RWPE2 (cell line): ENCODE measurements at regions not wholly inside any gene's neighbourhood (a gene's known extent, or its start where the extent isn't known, plus 50 kb on each side); places are given as distances from the start of the nearest gene placed in this dataset.

Source experiments
- ATAC-seq: fragments of 200-7000 bp; cut with Tn5 transposase; 3 replicates; pipeline ENCODE4 v1.9.1; 2021; ENCODE audit warnings: low read depth
- DNase-seq: peaks from one replicate; pipeline ENCODE4 v3.0.0-alpha.2; 2020; ENCODE audit warnings: low spot score
- H3K27ac ChIP-seq: fragments of 450-650 bp; 2 replicates; pipeline ENCODE4 v1.5.1; 2017; ENCODE audit warnings: mild to moderate bottlenecking; ENCODE audit not compliant: poor library complexity, severe bottlenecking
- H3K27me3 ChIP-seq: fragments of 250-450 bp; sonication (Bioruptor Pico); 2 replicates; pipeline ENCODE4 v1.5.1; 2021; ENCODE audit warnings: mild to moderate bottlenecking, moderate library complexity; ENCODE audit not compliant: insufficient read depth, poor library complexity, severe bottlenecking
- H3K36me3 ChIP-seq: fragments of 250-450 bp; sonication (Bioruptor Pico); 2 replicates; pipeline ENCODE4 v1.5.1; 2020; ENCODE audit warnings: low read depth, mild to moderate bottlenecking, moderate library complexity
- H3K4me1 ChIP-seq: fragments of 250-450 bp; sonication (Bioruptor Pico); 2 replicates; pipeline ENCODE4 v1.5.1; 2021; ENCODE audit warnings: mild to moderate bottlenecking, moderate library complexity; ENCODE audit not compliant: insufficient read depth, poor library complexity, severe bottlenecking
- H3K4me3 ChIP-seq: fragments of 250-450 bp; sonication (Bioruptor Pico); 2 replicates; pipeline ENCODE4 v1.5.1; 2021; ENCODE audit warnings: mild to moderate bottlenecking, moderate library complexity; ENCODE audit not compliant: severe bottlenecking
- H3K9me3 ChIP-seq: fragments of 250-450 bp; sonication (Bioruptor Pico); 2 replicates; pipeline ENCODE4 v1.5.1; 2021; ENCODE audit warnings: mild to moderate bottlenecking, moderate library complexity; ENCODE audit not compliant: severe bottlenecking
- TF ChIP-seq, protein P1 (sequence below): fragments of 450-650 bp; IDR thresholded peaks from one replicate; pipeline ENCODE4 v1.5.1; 2017; ENCODE audit warnings: mild to moderate bottlenecking, moderate library complexity; ENCODE audit not compliant: poor library complexity, severe bottlenecking

DNA sequence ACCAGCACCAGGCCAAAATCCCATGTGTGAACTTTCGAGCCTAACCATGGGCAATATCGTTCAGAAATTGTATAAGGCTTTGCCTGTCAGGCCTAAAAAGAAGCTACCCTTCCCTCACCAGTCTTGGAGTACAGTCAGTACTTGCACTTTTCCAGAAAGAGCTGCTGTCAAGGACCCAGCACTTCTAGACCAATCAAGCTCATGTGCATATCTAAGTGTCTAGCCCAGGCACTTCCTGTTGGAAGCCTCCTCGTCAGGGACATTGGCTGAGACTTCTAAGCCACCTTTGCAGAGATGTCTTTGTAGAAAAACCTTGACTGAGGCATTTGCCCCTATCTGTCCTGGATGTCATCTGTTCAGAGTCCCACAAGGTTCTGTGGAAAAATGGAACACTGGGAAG is 1930.5 kb downstream of the EFNA5 start:
- Histone ChIP-seq H3K27me3 (no peaks in the 10 kb centered on the region), H3K36me3 (no peaks in the 10 kb centered on the region), H3K27ac (no peak overlapping the region), H3K4me3 (no peak overlapping the region), H3K4me1 (no peaks in the 10 kb centered on the region), H3K9me3 (no peaks in the 10 kb centered on the region)
- DNase-seq, result no peak
- no peak for ATAC-seq
- TF ChIP-seq, protein P1, sequence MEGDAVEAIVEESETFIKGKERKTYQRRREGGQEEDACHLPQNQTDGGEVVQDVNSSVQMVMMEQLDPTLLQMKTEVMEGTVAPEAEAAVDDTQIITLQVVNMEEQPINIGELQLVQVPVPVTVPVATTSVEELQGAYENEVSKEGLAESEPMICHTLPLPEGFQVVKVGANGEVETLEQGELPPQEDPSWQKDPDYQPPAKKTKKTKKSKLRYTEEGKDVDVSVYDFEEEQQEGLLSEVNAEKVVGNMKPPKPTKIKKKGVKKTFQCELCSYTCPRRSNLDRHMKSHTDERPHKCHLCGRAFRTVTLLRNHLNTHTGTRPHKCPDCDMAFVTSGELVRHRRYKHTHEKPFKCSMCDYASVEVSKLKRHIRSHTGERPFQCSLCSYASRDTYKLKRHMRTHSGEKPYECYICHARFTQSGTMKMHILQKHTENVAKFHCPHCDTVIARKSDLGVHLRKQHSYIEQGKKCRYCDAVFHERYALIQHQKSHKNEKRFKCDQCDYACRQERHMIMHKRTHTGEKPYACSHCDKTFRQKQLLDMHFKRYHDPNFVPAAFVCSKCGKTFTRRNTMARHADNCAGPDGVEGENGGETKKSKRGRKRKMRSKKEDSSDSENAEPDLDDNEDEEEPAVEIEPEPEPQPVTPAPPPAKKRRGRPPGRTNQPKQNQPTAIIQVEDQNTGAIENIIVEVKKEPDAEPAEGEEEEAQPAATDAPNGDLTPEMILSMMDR, result no peak

DNA sequence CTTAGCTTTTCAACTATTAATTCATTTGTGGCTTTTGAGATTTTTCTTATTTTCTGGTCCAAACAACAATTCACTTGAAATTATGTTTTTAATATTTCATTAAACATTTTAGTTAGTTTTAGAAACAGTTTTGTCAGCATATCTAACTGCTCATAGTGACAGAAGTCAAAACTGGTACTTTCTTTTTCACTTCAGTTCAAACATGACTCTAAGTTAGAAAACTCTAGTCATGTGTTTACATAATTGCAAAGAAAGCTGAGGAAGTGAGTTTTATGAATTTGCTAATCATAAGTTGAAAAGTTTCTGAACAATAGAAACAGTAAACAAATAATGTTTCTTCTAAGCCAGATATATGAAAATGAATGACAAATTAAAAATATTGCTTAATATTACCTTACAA is 1931.0 kb downstream of the EFNA5 start:
- ATAC-seq, result no peak
- no peaks in the 10 kb centered on the region for H3K9me3 ChIP-seq
- TF ChIP-seq, protein P1, result no peak
- H3K36me3 ChIP-seq, result no peaks in the 10 kb centered on the region
- no peak for DNase-seq
- H3K4me1 ChIP-seq, result no peaks in the 10 kb centered on the region
- no peaks in the 10 kb centered on the region for H3K27me3 ChIP-seq
- H3K27ac ChIP-seq, result no peak overlapping the region
- H3K4me3 ChIP-seq, result no peak overlapping the region

DNA sequence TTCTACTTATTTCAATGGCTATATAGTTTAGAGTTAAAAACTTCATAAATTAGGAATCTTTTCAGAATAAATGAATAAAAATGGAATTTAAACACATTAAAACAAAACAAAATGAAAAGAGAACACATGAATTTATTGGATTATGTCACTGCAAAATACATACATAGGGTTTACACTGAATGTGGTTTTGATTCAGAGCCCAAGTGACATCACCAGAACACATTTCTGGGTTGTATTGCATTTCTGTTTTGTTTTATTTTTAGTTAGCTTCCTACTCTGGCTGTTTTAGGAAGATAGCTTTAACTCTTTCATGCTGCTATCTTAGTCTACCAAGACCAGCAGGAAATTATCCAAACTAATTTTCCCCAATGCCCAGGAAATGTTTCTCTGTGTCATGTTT is 1935.0 kb downstream of the EFNA5 start:
- H3K4me3 ChIP-seq, result no peak overlapping the region
- no peak for ATAC-seq
- no peaks in the 10 kb centered on the region for H3K36me3 ChIP-seq
- no peaks in the 10 kb centered on the region for H3K9me3 ChIP-seq
- H3K4me1 ChIP-seq, result no peaks in the 10 kb centered on the region
- DNase-seq, result no peak
- TF ChIP-seq, protein P1, result no peak
- H3K27me3 ChIP-seq, result no peaks in the 10 kb centered on the region
- no peak overlapping the region for H3K27ac ChIP-seq

DNA sequence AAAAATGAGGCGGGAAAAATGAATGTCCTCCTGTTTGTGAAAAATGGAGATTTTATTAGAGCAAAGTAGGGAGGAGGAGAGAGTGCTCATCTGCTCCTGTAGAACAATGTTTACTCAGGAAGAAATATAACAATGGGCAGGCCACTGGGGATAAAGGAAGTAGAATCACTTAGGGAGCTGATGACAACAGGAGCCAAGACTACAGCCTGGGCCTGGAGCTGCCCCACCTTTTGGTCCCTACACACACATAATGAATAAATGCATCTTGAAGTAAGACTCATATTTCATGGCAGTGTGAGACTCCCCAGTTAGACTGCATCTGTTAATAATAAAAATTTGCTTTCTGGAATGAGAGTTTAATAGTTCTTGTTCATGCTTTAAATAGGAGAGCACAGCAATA is 1939.8 kb downstream of the EFNA5 start:
- Histone ChIP-seq H3K9me3 (no peaks in the 10 kb centered on the region), H3K4me3 (no peak overlapping the region), H3K4me1 (no peaks in the 10 kb centered on the region), H3K36me3 (no peaks in the 10 kb centered on the region), H3K27me3 (no peaks in the 10 kb centered on the region), H3K27ac (no peak overlapping the region)
- TF ChIP-seq, protein P1, result no peak
- no peak for ATAC-seq
- DNase-seq, result no peak

DNA sequence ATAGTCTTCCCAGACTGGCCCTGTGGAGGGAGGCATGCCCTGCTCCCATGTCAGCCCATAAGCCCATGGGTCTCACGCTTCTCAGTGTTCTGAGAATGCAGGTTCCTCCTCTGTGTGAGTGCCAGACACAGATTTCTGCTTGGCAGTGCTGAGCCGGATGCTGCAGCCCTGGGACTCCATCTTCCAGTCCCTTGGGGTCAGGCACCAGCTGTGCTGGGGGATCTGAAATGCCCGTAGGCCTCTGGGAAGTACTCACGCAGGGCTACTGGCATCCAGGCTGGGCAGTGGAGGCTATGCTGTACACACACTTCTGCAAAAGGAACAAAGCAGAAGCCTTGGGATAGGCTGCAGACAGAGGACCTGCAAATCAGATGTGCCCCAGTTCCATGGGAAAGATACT is 1944.6 kb downstream of the EFNA5 start:
- no peak overlapping the region for H3K4me3 ChIP-seq
- H3K27me3 ChIP-seq, result no peaks in the 10 kb centered on the region
- TF ChIP-seq, protein P1, result no peak
- no peak for DNase-seq
- H3K9me3 ChIP-seq, result no peaks in the 10 kb centered on the region
- no peak for ATAC-seq
- H3K27ac ChIP-seq, result no peak overlapping the region
- H3K4me1 ChIP-seq, result no peaks in the 10 kb centered on the region
- no peaks in the 10 kb centered on the region for H3K36me3 ChIP-seq
